Parathyroid adenoma (tissue), 2 donors: ENCODE measurements at regions not wholly inside any gene's neighbourhood (a gene's known extent, or its start where the extent isn't known, plus 50 kb on each side); places are given as distances from the start of the nearest gene placed in this dataset.

Experiments
- H2AFZ ChIP-seq: fragments of 300-600 bp; sonication (generic); one replicate; pipeline ENCODE4 v1.7.0; 2017; ENCODE audit warnings: antibody characterized with exemption, mild to moderate bottlenecking
- H3K27ac ChIP-seq: fragments of 300-600 bp; sonication (generic); one replicate; pipeline ENCODE4 v1.7.0; 2017
- H3K27me3 ChIP-seq: fragments of 300-600 bp; sonication (generic); one replicate; pipeline ENCODE4 v1.7.0; 2017; ENCODE audit warnings: low read length; ENCODE audit not compliant: control insufficient read depth, insufficient read depth
- H3K36me3 ChIP-seq: fragments of 300-600 bp; sonication (generic); one replicate; pipeline ENCODE4 v1.7.0; 2017; ENCODE audit warnings: low read length; ENCODE audit not compliant: control insufficient read depth, insufficient read depth
- H3K4me1 ChIP-seq: fragments of 300-600 bp; sonication (generic); one replicate; pipeline ENCODE4 v1.7.0; 2017; ENCODE audit warnings: control low read depth
- H3K4me2 ChIP-seq: fragments of 300-600 bp; sonication (generic); one replicate; pipeline ENCODE4 v1.7.0; 2017; ENCODE audit warnings: low read length
- H3K4me3 ChIP-seq: fragments of 300-600 bp; sonication (generic); one replicate; pipeline ENCODE4 v1.7.0; 2017; ENCODE audit warnings: low read depth, low read length
- H3K79me2 ChIP-seq: fragments of 300-600 bp; sonication (generic); one replicate; pipeline ENCODE4 v1.7.0; 2017; ENCODE audit warnings: control low read depth
- H3K9ac ChIP-seq: fragments of 300-600 bp; sonication (generic); one replicate; pipeline ENCODE4 v1.7.0; 2017; ENCODE audit warnings: mild to moderate bottlenecking
- H3K9me3 ChIP-seq: fragments of 300-600 bp; sonication (generic); one replicate; pipeline ENCODE4 v1.7.0; 2017; ENCODE audit warnings: low read length; ENCODE audit not compliant: control insufficient read depth
- TF ChIP-seq, protein P1 (sequence below): fragments of 300-600 bp; sonication (generic); IDR thresholded peaks from one replicate; pipeline ENCODE4 v1.7.0; 2017; ENCODE audit warnings: antibody characterized with exemption, mild to moderate bottlenecking
- donor health status: primary hyperparathyroidism.

DNA sequence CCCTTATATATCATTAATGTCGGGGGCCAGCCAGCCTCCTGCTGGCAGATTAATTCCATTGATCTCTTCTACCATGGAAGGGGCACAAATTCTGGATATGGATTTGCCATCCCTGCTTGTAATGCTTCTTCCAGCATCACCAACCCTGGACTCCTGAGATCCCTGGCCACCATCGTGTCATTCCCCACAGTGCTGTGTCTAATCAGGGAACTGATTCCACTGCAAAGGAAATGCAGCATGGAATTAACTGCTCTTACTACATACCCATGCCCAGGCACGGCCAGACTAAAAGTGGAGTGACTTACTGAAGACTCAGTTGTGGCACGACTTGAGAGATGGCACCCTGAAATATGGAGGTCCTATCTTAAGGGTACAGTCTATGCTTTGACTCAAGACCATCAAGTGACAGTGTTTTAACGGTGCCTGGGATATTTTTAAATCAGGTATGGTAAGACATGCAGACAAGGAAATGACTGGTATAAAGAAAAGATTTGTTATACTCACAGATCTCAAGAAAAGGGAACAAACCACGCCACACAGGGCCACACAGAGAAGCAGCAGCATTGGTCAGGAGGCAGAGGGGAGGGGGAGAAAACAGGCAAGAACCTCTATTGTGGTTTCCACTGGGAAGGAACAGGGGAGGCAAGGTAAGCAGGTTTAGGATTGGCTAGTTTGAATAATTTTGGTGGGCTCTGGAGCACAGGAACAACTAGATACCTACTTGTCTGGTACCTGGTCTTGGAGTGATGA, 65.1 kb downstream of the IGLL5 start:
- Histone ChIP-seq H3K36me3 (no peaks in the 10 kb centered on the region), H3K4me1 (no peaks in the 10 kb centered on the region), H2AFZ (no peak overlapping the region), H3K4me2 (no peak overlapping the region), H3K79me2 (no peaks in the 10 kb centered on the region), H3K9ac (no peak overlapping the region), H3K27ac (no peak overlapping the region), H3K9me3 (no peaks in the 10 kb centered on the region), H3K4me3 (no peak overlapping the region), H3K27me3 (no peaks in the 10 kb centered on the region)
- TF ChIP-seq, protein P1, sequence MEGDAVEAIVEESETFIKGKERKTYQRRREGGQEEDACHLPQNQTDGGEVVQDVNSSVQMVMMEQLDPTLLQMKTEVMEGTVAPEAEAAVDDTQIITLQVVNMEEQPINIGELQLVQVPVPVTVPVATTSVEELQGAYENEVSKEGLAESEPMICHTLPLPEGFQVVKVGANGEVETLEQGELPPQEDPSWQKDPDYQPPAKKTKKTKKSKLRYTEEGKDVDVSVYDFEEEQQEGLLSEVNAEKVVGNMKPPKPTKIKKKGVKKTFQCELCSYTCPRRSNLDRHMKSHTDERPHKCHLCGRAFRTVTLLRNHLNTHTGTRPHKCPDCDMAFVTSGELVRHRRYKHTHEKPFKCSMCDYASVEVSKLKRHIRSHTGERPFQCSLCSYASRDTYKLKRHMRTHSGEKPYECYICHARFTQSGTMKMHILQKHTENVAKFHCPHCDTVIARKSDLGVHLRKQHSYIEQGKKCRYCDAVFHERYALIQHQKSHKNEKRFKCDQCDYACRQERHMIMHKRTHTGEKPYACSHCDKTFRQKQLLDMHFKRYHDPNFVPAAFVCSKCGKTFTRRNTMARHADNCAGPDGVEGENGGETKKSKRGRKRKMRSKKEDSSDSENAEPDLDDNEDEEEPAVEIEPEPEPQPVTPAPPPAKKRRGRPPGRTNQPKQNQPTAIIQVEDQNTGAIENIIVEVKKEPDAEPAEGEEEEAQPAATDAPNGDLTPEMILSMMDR: no peak

DNA sequence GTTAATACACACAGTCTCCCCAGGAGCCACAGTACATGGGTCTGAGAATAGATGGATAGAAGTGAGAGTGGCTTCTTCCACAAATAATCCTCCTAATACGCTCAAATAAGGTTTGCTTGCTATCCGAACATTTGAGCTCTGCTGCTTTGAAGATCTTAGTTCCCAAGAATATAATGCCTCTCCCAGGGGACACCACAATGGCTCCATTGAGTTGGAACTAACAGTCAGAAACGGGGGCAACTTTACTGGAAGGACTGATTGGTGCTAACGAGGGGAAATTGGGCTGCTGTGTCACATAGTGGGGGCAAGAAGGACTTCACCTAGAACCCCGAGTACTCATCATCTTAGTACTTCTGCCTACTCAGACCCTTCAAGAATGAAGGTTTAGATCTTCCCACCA, 66.2 kb downstream of the IGLL5 start:
- Histone ChIP-seq H3K4me3 (no peak overlapping the region), H3K9ac (no peak overlapping the region), H3K36me3 (no peaks in the 10 kb centered on the region), H3K4me2 (no peak overlapping the region), H3K79me2 (no peaks in the 10 kb centered on the region), H3K9me3 (no peaks in the 10 kb centered on the region), H2AFZ (no peak overlapping the region), H3K27me3 (no peaks in the 10 kb centered on the region), H3K27ac (no peak overlapping the region), H3K4me1 (no peaks in the 10 kb centered on the region)
- TF ChIP-seq, protein P1: no peak

DNA sequence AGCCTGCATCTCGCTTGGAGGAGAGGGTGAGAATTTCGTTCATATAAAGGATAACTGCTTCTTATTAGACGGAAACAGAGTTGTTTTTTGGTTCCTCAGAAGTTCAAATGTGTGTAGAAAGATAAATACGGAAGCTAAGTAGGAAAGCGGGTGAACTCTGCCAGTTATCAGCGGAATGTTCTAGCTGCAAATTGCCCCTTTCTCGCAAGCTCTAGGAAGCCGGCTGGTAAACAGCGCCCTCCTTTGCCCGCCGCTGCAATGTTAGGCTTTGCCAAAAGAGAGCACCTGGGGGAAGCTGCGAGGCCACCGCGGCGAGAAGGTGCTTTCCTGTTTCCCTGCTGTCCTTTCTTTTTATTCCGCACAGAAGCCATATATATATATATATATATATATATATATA, 67.0 kb downstream of the IGLL5 start:
- H3K36me3 ChIP-seq: no peaks in the 10 kb centered on the region
- TF ChIP-seq, protein P1: no peak
- no peak overlapping the region for H3K27ac ChIP-seq
- H3K9me3 ChIP-seq: no peaks in the 10 kb centered on the region
- H3K27me3 ChIP-seq: no peaks in the 10 kb centered on the region
- H3K4me3 ChIP-seq: no peak overlapping the region
- H2AFZ ChIP-seq: no peak overlapping the region
- no peaks in the 10 kb centered on the region for H3K4me1 ChIP-seq
- no peak overlapping the region for H3K4me2 ChIP-seq
- no peaks in the 10 kb centered on the region for H3K79me2 ChIP-seq
- no peak overlapping the region for H3K9ac ChIP-seq

- Histone ChIP-seq H3K27ac (no peak overlapping the region), H3K36me3 (no peaks in the 10 kb centered on the region), H3K4me1 (no peaks in the 10 kb centered on the region), H3K79me2 (no peaks in the 10 kb centered on the region), H3K9me3 (no peaks in the 10 kb centered on the region), H3K27me3 (no peaks in the 10 kb centered on the region), H3K4me2 (no peak overlapping the region), H3K4me3 (no peak overlapping the region), H2AFZ (no peak overlapping the region), H3K9ac (no peak overlapping the region)
- TF ChIP-seq, protein P1: no peak
These were observed 67.7 kb downstream of the IGLL5 start for GRCh38 chr22:22955276-22955798.
